Spleen (tissue), 7 donors: ENCODE measurements at regions not wholly inside any gene's neighbourhood (a gene's known extent, or its start where the extent isn't known, plus 50 kb on each side); places are given as distances from the start of the nearest gene placed in this dataset.

Source experiments
- CTCF ChIP-seq, 11 experiments: fragments of 200-600 bp in 7 of 11; fragments of 450-650 bp in 4 of 11; sonication (generic) in 4 of 11; IDR thresholded peaks in 8 of 11; conservative IDR thresholded peaks in 3 of 11; 1 replicate in 7 of 11; 2 replicates in 4 of 11; pipeline versions ENCODE4 v1.4.0 to v1.8.0; 2016 to 2021; ENCODE audit warnings: antibody characterized with exemption in 11 of 11, inconsistent platforms in 4 of 11, mild to moderate bottlenecking in 1 of 11
- POLR2A ChIP-seq, 3 donors: fragments of 450-650 bp; IDR thresholded peaks; one replicate each; pipeline ENCODE4 v1.5.1; 2017; ENCODE audit warnings: antibody characterized with exemption in 3 of 3, mild to moderate bottlenecking in 1 of 3
- donor health status: DM: no; HTN: no; CAD: no; lungs with moderate emphysema.
- donor health status: DM: no; HTN: no; CAD: no.
- donor health status: DM: no; HTN: no; CAD: no.

DNA sequence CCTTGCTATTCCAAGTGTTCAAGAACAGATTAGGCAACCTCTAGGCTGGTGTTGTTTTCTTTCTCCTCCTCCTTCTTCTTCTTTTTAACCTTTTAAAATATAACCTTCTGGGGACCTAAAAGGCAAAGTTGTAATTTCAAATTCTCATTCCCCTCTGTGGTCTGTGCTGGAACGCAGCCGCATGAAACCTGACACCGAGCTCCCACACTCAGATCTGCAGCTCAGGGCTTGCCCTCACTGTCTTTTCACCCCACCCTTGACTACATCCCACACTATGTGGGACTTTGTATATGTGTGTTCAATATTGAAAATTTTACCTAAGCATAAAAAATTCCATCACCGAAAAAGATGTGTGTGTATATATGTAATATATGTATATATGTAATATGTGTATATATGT lies 62.0 kb upstream of the ARHGAP42 start:
- TF ChIP-seq POLR2A (IDR thresholded peaks at IDR 0.05) (no peak), CTCF (IDR thresholded peaks at IDR 0.05 in 8 of 11, conservative IDR thresholded peaks at IDR 0.05 in 3 of 11) (no peak)
